BE2C (cell line): ENCODE measurements at regions not wholly inside any gene's neighbourhood (a gene's known extent, or its start where the extent isn't known, plus 50 kb on each side); places are given as distances from the start of the nearest gene placed in this dataset.

ENCODE experiments used
- DNase-seq: peaks from one replicate; pipeline ENCODE4 v3.0.0-alpha.2; 2020
- H3K27me3 ChIP-seq: fragments of 250-450 bp; sonication (Bioruptor Pico); 2 replicates; pipeline ENCODE4 v1.5.1; 2020; ENCODE audit warnings: mild to moderate bottlenecking
- H3K36me3 ChIP-seq: fragments of 250-450 bp; sonication (Bioruptor Pico); 2 replicates; pipeline ENCODE4 v1.5.1; 2020; ENCODE audit warnings: mild to moderate bottlenecking
- H3K4me1 ChIP-seq: fragments of 250-450 bp; sonication (Bioruptor Pico); 2 replicates; pipeline ENCODE4 v1.5.1; 2020
- H3K4me3 ChIP-seq: 2 replicates; pipeline ENCODE4 v1.5.1; 2011; ENCODE audit warnings: low read depth, low read length
- H3K9me3 ChIP-seq: fragments of 250-450 bp; sonication (Bioruptor Pico); 2 replicates; pipeline ENCODE4 v1.5.1; 2020
- CTCF ChIP-seq: IDR thresholded peaks from 2 replicates; pipeline ENCODE4 v1.5.1; 2012; ENCODE audit warnings: mild to moderate bottlenecking, low read depth, low read length

GRCh38 chr6:150684714-150685459, 85.2 kb downstream of the PLEKHG1 start:
- no peak for TF ChIP-seq CTCF
- peaks cover 4% of the 10 kb centered on the region; the same call in 1 of the 2 replicates for H3K27me3 ChIP-seq

GRCh38 chr6:150685860-150686259, 86.2 kb downstream of the PLEKHG1 start:
- no peaks in the 10 kb centered on the region for H3K27me3 ChIP-seq
- no peaks in the 10 kb centered on the region for H3K9me3 ChIP-seq
- H3K4me3 ChIP-seq, result no peak overlapping the region
- peak; percentile 67 for TF ChIP-seq CTCF
- peak; percentile 50 for DNase-seq
- H3K4me1 ChIP-seq, result no peaks in the 10 kb centered on the region
- no peaks in the 10 kb centered on the region for H3K36me3 ChIP-seq

More at GRCh38 chr6:150684714-150685459, 85.2 kb downstream of the PLEKHG1 start:
- no peak overlapping the region for H3K4me3 ChIP-seq
- DNase-seq, result no peak
- no peaks in the 10 kb centered on the region for H3K4me1 ChIP-seq
- H3K9me3 ChIP-seq, result no peaks in the 10 kb centered on the region
- no peaks in the 10 kb centered on the region for H3K36me3 ChIP-seq

- TF ChIP-seq CTCF, result no peak
- Histone ChIP-seq H3K36me3 (no peaks in the 10 kb centered on the region), H3K4me1 (no peaks in the 10 kb centered on the region), H3K9me3 (no peaks in the 10 kb centered on the region), H3K4me3 (no peak overlapping the region), H3K27me3 (no peaks in the 10 kb centered on the region)
- no peak for DNase-seq
Observed at GRCh38 chr6:150686566-150686965, 86.9 kb downstream of the PLEKHG1 start.

- Histone ChIP-seq H3K36me3 (no peaks in the 10 kb centered on the region), H3K9me3 (no peaks in the 10 kb centered on the region), H3K27me3 (no peaks in the 10 kb centered on the region), H3K4me3 (no peak overlapping the region), H3K4me1 (no peaks in the 10 kb centered on the region)
- TF ChIP-seq CTCF, result no peak
- no peak for DNase-seq
Observed at GRCh38 chr6:150687508-150687907, 87.8 kb downstream of the PLEKHG1 start.

- no peak for TF ChIP-seq CTCF
- Histone ChIP-seq H3K36me3 (no peaks in the 10 kb centered on the region), H3K27me3 (peaks cover under 1% of the 10 kb centered on the region; the same call in 1 of the 2 replicates), H3K9me3 (no peaks in the 10 kb centered on the region), H3K4me1 (no peaks in the 10 kb centered on the region), H3K4me3 (no peak overlapping the region)
- no peak for DNase-seq
Observed at GRCh38 chr6:150689900-150690590, 90.4 kb downstream of the PLEKHG1 start.

GRCh38 chr6:150690681-150691080, 91.0 kb downstream of the PLEKHG1 start:
- Histone ChIP-seq H3K9me3 (no peaks in the 10 kb centered on the region), H3K4me3 (no peak overlapping the region), H3K36me3 (no peaks in the 10 kb centered on the region), H3K4me1 (no peaks in the 10 kb centered on the region), H3K27me3 (peaks cover 3% of the 10 kb centered on the region)
- no peak for TF ChIP-seq CTCF
- DNase-seq, result no peak
